GM18505 (cell line): ENCODE measurements at regions not wholly inside any gene's neighbourhood (a gene's known extent, or its start where the extent isn't known, plus 50 kb on each side); places are given as distances from the start of the nearest gene placed in this dataset.

Experiments used
- ATAC-seq: cut with Tn5 transposase; IDR thresholded peaks from one replicate; pipeline ENCODE4 v1.9.1; 2021; ENCODE audit not compliant: unreplicated experiment
- POLR2A ChIP-seq: IDR thresholded peaks from 4 replicates; pipeline ENCODE4 v1.6.1; 2011; ENCODE audit warnings: borderline replicate concordance; ENCODE audit not compliant: insufficient read depth, insufficient read length; ENCODE audit errors: extremely low read depth

DNA sequence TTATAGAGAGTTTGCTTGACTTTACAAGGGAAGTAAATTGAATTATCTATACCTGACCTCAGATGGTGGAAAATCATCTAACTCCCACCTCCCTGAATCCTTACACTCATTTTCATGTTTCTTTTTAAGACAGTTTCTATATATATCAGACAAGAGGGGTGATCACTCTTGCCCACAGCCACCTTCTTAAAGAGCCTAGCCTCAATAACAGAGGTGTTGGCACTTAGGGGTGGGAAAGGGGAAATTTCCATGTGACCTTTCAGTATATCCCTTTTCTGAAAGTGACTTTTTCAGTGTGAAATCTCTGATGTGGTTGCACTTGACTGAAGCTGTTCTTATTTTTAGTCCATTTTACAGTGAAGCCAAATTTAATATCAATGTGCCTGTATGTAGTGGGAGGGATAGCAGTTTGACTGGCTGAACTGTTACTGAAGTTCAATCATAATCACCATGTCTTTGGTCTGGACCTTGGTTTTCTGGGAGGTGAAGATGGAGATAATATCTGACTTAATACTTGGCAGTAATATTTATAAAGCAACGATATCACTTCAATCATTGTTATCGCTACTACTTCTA lies 141.3 kb downstream of the MAP3K7 start:
- ATAC-seq = no peak

DNA sequence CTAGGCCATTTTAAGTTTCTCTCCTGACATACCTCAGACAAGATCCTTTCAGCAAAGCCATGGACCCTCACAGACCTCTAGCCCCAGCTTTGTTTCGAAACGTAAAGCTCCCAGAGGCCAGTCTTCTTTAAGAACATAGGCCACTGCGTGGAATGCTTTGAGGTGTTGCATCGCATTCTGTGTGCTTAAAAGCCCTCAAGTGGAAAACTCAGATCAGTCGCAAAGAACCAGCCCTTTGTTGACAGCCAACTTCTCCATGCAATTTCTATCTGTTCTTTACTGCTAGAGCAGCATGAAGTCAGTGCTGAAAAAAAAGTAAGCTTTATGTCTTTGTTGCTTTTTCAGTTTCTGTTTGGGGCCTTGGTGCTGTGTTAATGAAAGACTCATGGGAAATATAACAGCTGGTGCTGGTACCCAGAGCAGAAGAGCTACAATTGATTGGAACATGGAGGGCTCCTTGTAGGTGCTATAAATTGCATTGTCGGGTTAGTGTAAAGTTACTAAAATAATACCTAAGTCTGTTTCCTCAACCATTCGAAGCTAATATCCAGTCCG lies 142.6 kb downstream of the MAP3K7 start:
- no peak for ATAC-seq
- TF ChIP-seq POLR2A = no peak

More for the DNA sequence above, 141.3 kb downstream of the MAP3K7 start:
- TF ChIP-seq POLR2A = no peak

DNA sequence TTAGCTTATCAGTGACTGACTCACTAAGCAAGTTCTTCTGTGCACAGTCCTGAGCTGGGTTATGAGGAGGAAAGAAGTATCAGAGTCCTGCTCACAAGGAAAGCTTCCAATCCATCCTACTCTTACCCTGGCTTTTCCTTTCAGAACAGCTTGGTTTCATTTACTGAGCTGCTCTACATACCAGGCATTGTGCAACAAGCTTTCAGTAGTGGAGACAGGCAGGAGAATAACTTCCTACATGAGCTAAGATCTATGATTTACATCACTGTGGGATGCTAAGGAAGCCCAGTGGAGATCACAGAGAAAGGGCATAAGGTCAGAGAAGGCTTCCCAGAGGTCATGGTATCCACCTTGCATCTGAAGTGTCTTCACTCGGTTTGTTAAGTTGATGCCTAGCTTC lies 144.5 kb downstream of the MAP3K7 start:
- no peak for ATAC-seq

DNA sequence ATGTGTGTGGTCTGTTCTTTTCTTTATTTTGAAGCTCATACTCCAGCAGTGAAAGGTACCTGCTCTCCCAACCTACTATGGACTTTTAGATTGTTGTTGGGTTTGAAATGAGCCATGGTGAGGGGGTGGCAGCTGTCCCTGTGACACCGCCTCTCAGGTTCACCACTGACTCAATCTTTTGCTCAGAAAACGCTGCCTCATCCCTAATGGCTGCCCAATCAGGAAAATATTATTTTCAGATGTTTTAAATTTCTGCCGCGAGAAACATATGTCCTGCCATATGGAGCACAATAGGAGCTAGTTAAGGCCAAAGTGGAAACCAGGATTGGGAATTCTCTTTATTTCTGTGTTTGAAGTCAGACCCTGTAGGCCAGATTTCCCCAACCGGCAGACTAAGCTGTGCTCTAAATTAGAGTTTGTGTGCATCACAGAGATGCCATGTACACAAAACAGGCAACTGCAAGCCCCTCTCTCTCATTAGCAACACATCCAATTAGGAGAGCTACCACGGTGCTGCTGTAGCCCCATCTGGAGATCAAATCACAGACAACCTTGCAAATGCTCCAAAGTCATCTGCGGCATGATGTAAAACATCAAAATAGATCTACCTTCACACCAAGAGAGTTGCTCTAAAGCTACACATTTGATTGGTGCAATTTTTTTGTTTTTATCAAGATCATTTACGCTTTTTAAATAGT lies 144.1 kb upstream of the BACH2 start:
- no peak for ATAC-seq
- no peak for TF ChIP-seq POLR2A

More for the DNA sequence above, 144.5 kb downstream of the MAP3K7 start:
- no peak for TF ChIP-seq POLR2A

DNA sequence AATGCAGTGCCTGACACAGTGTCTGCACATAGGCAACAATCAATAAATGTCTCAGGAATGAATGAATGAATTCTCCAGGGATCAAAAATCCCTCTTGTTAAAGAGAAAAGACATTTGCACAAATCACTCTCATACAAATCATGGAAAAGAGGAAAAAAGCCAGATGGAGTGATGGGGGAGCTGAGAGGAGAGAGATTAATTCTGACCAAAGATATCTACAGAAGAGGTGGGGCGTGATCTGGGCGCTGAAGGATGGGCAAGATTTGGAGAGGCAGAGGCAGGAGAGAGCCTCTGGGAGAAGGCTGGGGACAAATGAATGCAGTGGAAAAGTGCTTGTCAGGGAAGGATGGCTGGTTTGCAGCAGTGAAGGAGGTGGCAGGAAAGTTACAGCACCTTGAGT lies 142.9 kb upstream of the BACH2 start:
- ATAC-seq = no peak
- no peak for TF ChIP-seq POLR2A

DNA sequence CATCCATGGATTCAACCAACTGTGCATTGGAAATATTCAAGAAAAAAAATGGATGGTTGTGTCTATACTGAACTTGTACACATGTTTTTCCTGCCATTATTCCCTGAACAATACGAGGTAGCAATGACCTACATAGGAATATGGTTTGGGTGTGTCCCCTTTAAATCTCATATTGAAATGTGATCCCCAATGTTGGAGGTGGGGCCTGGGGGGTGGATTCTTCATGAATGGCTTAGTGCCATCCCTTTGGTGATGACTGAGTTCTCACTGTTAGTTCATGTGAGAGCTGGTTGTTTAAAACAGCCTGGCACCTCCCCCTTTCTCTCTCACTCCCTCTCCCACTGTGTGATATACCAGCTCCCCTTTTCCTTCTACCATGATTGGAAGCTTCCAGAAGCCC lies 139.8 kb upstream of the BACH2 start:
- no peak for ATAC-seq
- no peak for TF ChIP-seq POLR2A

DNA sequence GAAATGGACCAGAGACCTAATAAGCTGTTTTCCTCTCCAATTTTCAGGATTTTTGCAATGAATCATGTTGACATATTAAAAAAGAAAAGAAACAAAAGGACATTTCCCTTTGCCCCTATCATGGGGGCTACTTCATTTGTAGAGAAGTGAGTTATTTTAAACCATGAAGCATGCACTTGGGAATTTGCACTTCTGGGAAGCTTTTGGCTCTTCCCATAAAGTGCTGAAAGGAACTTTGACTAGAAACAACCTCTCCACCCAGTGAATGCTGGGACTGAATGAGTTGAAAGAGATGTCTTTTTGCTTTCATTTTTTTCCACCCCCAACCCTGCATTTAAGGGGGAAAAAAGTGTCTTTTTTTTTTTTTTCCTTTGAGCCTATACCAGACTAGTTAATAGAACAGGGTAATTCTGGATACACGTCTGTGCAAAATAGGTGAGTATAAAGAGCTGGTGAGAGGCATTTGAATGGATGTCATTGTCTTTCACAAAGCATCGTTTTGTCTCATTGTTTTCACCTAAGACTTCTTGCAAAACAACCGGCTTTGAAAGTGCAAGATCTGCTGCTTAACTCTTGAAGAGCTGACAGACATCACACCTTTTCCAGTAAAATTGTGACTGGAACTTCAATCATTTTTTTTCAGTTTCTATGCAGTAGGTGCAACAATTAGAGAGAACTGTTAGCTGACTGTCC lies 138.7 kb upstream of the BACH2 start:
- no peak for TF ChIP-seq POLR2A
- ATAC-seq = no peak

DNA sequence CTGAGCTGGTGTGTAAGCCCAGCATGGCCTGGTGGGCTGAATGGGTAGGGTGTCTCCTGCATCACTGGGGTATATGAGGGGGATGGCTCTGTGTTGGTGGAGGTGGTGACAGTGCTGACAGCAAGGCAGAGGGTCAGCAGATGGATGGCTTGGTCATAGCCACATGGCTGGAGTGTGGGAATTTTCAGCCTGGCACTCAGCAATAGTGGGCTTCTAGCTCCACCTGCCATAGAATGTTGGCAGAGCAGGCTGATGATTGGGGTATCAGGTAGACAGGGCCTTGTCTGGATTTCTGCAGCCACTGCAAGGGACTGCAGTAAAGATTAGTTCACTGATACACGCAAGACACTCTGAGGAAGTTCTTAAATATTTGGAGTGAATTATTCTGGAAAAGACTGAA lies 137.5 kb upstream of the BACH2 start:
- TF ChIP-seq POLR2A = no peak

DNA sequence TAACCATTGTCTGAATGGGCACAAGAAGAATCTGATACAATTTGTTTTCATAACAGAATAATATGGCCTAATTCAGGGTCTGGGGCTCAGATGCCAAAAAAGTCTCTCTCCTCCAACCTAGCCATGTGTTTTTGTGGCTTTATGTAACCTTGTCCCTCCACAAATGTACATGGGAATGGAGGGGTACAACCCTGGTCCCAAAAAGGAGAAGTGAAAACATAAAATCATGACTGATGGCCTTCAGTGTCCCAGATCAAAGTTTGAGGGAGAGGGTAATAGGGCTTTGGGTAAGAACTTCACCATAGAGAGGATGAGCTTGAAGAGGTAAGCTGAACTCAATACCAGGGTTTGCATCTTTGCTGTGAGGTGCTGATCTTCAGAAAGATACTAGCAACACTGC lies 136.3 kb upstream of the BACH2 start:
- no peak for ATAC-seq
- no peak for TF ChIP-seq POLR2A

More for the DNA sequence above, 137.5 kb upstream of the BACH2 start:
- ATAC-seq = no peak

DNA sequence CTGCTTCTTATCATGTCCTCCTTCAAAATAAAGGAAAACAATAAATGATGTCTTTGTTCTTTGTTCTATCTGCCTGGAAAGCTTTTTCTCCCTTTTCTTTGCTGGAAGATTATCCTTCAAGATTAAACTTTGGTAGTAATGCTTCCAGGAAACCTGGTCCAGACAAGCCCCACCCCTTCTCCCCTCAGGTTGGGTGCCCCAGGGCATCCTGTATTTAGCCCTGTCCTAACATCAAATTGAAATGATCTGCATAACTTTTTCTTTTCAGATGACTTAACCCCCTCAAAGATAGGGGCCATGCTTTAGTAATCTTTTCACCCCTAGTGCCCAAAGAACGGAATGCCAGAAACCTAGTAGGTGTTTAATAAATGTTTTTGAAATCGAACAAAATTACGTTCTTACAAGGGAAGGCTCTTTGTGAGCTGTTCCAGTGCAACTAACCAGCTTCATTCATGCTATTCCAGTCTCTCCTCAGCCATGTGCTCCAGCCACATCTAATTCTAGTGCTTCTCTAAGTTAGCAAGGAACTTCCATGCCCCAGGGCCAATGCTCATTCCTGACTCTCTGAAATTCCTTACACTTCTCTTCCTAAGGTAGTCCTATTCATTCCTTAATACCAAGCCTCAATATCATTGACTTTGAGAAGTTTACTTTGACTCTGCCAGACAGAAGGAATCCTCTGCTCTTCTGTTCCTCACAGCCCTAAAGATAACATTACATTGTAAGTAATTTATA lies 135.6 kb upstream of the BACH2 start:
- no peak for TF ChIP-seq POLR2A
- ATAC-seq = no peak

DNA sequence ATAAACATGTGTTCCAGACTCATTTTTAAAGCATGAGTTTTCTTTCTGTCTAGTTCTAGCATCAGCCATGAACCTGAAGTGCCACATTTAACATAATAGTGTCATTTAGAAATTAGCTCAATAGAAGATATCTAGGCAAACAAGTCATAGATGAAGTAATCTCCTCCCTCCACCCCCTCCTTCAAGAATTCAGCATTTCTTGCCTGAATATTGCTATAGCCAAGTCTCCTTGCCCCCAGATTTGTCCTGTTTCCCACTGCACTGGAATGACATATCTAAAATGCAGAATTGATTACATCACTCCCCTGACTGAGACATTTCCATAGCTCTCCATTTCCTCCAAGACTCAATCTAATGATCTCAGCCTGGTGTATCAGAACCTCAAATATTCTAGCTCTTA lies 134.9 kb upstream of the BACH2 start:
- TF ChIP-seq POLR2A = no peak
- no peak for ATAC-seq

DNA sequence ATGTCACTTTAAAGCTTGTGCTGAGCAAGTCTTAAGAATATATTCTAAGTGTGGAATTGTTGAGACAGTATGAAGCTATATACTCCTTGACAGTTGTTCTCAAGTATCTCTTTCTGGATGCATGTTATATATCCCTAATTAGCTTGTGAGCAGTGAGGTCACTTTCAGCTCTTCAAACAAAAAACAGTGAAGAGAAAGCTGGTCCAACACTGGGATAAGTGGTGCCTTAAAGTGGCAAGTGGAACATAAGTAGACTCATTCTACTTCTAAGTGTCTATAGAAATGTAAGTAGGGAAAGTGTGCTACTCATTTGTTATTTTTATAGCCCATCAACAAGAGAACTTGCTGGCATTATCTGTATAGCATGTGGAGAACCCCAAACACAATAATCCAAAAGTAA lies 133.1 kb upstream of the BACH2 start:
- ATAC-seq = no peak
- TF ChIP-seq POLR2A = no peak

DNA sequence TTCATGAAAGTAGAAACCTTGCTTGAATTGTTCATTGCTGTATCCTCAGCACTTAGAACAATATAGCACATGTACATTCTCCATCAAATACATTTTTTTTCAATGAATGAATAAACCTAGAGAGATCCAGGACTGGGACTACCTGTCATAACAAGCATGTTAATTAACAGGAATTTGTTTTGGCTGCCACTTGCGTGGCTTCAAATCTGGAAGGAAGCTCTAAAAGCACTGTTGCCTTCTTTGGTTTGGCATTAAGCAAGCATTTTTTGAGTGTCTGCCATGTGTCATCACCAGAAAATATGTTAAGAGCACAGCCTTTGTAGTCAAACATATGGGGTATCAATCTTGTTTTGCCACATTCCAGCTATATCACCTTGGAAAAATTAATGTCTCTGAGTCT lies 131.9 kb upstream of the BACH2 start:
- no peak for TF ChIP-seq POLR2A
- no peak for ATAC-seq

DNA sequence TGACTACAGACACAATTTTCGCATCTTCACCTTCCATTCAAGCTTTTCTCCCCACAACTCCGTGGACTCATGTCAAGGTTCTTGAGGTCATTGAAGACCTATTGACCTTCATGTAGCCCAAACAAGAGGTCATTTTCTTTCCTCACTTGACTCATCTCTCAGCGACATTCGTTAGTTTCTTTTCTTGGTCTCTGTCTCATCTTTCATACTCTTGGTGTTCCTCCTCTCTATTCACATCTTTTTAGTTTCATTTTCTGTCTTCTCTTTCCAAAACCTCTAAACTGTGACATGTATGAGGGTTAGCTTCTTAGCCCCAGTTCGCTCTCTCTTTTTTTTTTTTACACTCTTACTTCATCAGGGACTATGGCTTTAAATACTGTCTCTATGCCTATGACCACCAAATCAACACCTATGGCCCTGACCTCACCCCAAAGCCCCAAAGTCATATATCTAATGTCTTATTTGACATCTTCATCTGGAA lies 128.6 kb upstream of the BACH2 start:
- no peak for TF ChIP-seq POLR2A
- ATAC-seq = peak; percentile 99

DNA sequence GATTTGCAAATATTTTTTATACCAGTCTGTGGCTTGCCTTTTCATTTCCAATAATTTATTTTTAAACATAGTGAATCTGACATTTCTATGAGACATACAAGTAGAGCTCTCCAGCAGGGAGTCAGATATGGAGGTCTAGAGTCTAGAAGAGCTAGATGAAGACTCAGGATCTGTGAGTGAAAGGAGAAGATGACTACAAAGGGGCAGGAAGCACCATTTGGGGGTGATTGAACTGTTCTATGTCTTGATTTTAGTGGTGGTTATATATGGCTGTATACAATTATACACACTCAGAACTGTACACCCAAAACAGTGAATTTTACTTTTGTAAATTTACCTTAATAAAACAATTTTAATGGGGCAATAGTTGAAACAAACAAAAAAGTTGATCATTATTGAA lies 127.9 kb upstream of the BACH2 start:
- ATAC-seq = no peak
- no peak for TF ChIP-seq POLR2A
